OCI-LY7 (cell line): ENCODE measurements at regions not wholly inside any gene's neighbourhood (a gene's known extent, or its start where the extent isn't known, plus 50 kb on each side); places are given as distances from the start of the nearest gene placed in this dataset.

Experiments
- CTCF ChIP-seq: fragments of 200-600 bp; sonication (generic); conservative IDR thresholded peaks from 2 replicates; pipeline ENCODE4 v1.5.1; 2014; ENCODE audit warnings: mild to moderate bottlenecking, antibody characterized with exemption, low read length, moderate library complexity, mixed read lengths
- EZH2phosphoT487 ChIP-seq: fragments of 200-600 bp; sonication (generic); IDR thresholded peaks from 2 replicates; pipeline ENCODE4 v1.6.1; 2018; ENCODE audit warnings: low read depth, borderline replicate concordance, mild to moderate bottlenecking, mixed run types, antibody characterized with exemption, low read length, moderate library complexity, mixed read lengths

GRCh38 chr2:19785867-19786266 is 115.9 kb downstream of the TTC32 start:
- TF ChIP-seq CTCF = no peak
- no peak for TF ChIP-seq EZH2phosphoT487
